Stomach (tissue), 8 donors: ENCODE measurements at regions not wholly inside any gene's neighbourhood (a gene's known extent, or its start where the extent isn't known, plus 50 kb on each side); places are given as distances from the start of the nearest gene placed in this dataset.
"Not testable (repeated sequence)": the region's sequence is repeated elsewhere in the genome, so short reads cannot be mapped to it uniquely, and the experiment has no call there.

ENCODE experiments used
- DNase-seq, 2 donors: peaks; one replicate each; pipeline versions ENCODE4 v3.0.0 to v3.0.0-alpha.2; 2013 to 2019
- H3K27ac ChIP-seq, 5 donors: fragments of 200-600 bp in 4 of 5; sonication (generic) in 4 of 5; one replicate each; pipeline ENCODE4 v1.5.1; 2013 to 2019; ENCODE audit warnings: mild to moderate bottlenecking in 1 of 5, moderate library complexity in 1 of 5
- H3K27me3 ChIP-seq, 3 donors: fragments of 200-600 bp; sonication (generic); one replicate each; pipeline ENCODE4 v1.5.1; 2017 to 2019; ENCODE audit warnings: mixed run types in 1 of 3
- H3K36me3 ChIP-seq, 4 donors: fragments of 200-600 bp; sonication (generic); 1 replicate in 3 of 4; 2 replicates in 1 of 4; pipeline ENCODE4 v1.5.1; 2016 to 2019
- H3K4me1 ChIP-seq, 4 donors: fragments of 200-600 bp; sonication (generic); one replicate each; pipeline ENCODE4 v1.5.1; 2016 to 2019
- H3K4me3 ChIP-seq, 4 donors: fragments of 200-600 bp; sonication (generic) in 3 of 4; one replicate each; pipeline ENCODE4 v1.5.1; 2016 to 2019; ENCODE audit warnings: mild to moderate bottlenecking in 1 of 4
- H3K9me3 ChIP-seq, 4 donors: fragments of 200-600 bp; sonication (generic); one replicate each; pipeline ENCODE4 v1.5.1; 2016 to 2019
- CTCF ChIP-seq, 7 experiments: fragments of 450-650 bp in 4 of 7; fragments of 200-600 bp in 3 of 7; sonication (generic) in 3 of 7; IDR thresholded peaks; one replicate each; pipeline ENCODE4 v1.5.1; 2016 to 2019; ENCODE audit warnings: antibody characterized with exemption in 7 of 7, control low read depth in 2 of 7, mild to moderate bottlenecking in 1 of 7
- EP300 ChIP-seq: sonication (generic); formaldehyde crosslinking; IDR thresholded peaks from one replicate; pipeline ENCODE4 v1.6.1; 2017; ENCODE audit warnings: antibody characterized with exemption
- POLR2A ChIP-seq, 4 donors: fragments of 450-650 bp; IDR thresholded peaks; one replicate each; pipeline ENCODE4 v1.6.1; 2016; ENCODE audit warnings: antibody characterized with exemption in 4 of 4, control low read depth in 2 of 4, mild to moderate bottlenecking in 1 of 4, moderate library complexity in 1 of 4
- POLR2AphosphoS5 ChIP-seq, 3 donors: sonication (generic); formaldehyde crosslinking; IDR thresholded peaks; one replicate each; pipeline ENCODE4 v1.6.1; 2016; ENCODE audit warnings: antibody characterized with exemption in 3 of 3
- WGBS, 5 donors: extraction: QIAGEN DNeasy Blood & Tissue Kit in 3 of 5; methylation state at CpG; one replicate each; pipeline versions ENCODE4 v1.1.5 to v1.1.7; 2013 to 2018; 5-methylcytosine and 5-hydroxymethylcytosine counted together
- intact Hi-C: fragments of 100-400 bp; cut with DNase I; formaldehyde crosslinking; loops from one replicate; pipeline ENCODE4 v1.15.1; 2023; ENCODE audit warnings: low total_unique reads
- donor health status: healthy with polysubstance abuse.
- donor health status: Bipolar disorder and iron deficiency.
- donor health status: healthy.

GRCh38 chrX:537151-537550 lies 93.4 kb upstream of the SHOX start:
- Histone ChIP-seq H3K27me3 (no peaks in the 10 kb centered on the region), H3K9me3 (peaks cover 3 to 50% (median 18%) of the 10 kb centered on the region in 4 donors), H3K4me3 (no peak overlapping the region), H3K27ac (no peak overlapping the region), H3K4me1 (no peaks in the 10 kb centered on the region), H3K36me3 (no peaks in the 10 kb centered on the region)
- intact Hi-C loops = no loop called here
- TF ChIP-seq EP300 (no peak), POLR2AphosphoS5 (IDR thresholded peaks at IDR 0.05) (no peak), CTCF (IDR thresholded peaks at IDR 0.05) (no peak), POLR2A (IDR thresholded peaks at IDR 0.05) (no peak)
- DNase-seq = no peak
- WGBS, 5 donors = 86 to 90% (median 87%) methylated on average over 17 to 18 of the region's 18 CpGs

GRCh38 chrX:538311-538710 lies 92.3 kb upstream of the SHOX start:
- intact Hi-C loops = no loop called here
- no peak overlapping the region for H3K4me3 ChIP-seq
- 78 to 83% (median 81%) methylated on average over 11 of the region's 11 CpGs for WGBS, 5 donors

GRCh38 chrX:541006-541405 lies 89.6 kb upstream of the SHOX start:
- 83 to 92% (median 87%) methylated on average over 10 of the region's 10 CpGs for WGBS, 5 donors
- H3K9me3 ChIP-seq = peaks cover 3 to 78% (median 31%) of the 10 kb centered on the region in 4 donors
- H3K27ac ChIP-seq, H3K36me3 ChIP-seq, DNase-seq, intact Hi-C loops, H3K4me1 ChIP-seq, H3K4me3 ChIP-seq, H3K27me3 ChIP-seq: not testable (repeated sequence)

More at GRCh38 chrX:538311-538710, 92.3 kb upstream of the SHOX start:
- Histone ChIP-seq H3K9me3 (peaks cover 3 to 61% (median 20%) of the 10 kb centered on the region in 4 donors), H3K4me1 (no peaks in the 10 kb centered on the region), H3K27me3 (no peaks in the 10 kb centered on the region), H3K36me3 (no peaks in the 10 kb centered on the region), H3K27ac (no peak overlapping the region)
- TF ChIP-seq EP300 = no peak
- no peak for TF ChIP-seq POLR2A (IDR thresholded peaks at IDR 0.05)
- no peak for TF ChIP-seq POLR2AphosphoS5 (IDR thresholded peaks at IDR 0.05)
- TF ChIP-seq CTCF (IDR thresholded peaks at IDR 0.05) = no peak
- DNase-seq = no peak

GRCh38 chrX:542179-542578 lies 88.4 kb upstream of the SHOX start:
- Histone ChIP-seq H3K4me3 (no peak overlapping the region), H3K9me3 (peaks cover 3 to 73% (median 28%) of the 10 kb centered on the region in 4 donors), H3K36me3 (no peaks in the 10 kb centered on the region), H3K27ac (no peak overlapping the region), H3K4me1 (no peaks in the 10 kb centered on the region), H3K27me3 (no peaks in the 10 kb centered on the region)
- 81 to 84% (median 84%) methylated on average over 9 of the region's 9 CpGs for WGBS, 5 donors
- DNase-seq = no peak
- TF ChIP-seq EP300 (no peak), POLR2A (IDR thresholded peaks at IDR 0.05) (no peak), CTCF (IDR thresholded peaks at IDR 0.05) (no peak), POLR2AphosphoS5 (IDR thresholded peaks at IDR 0.05) (no peak)
- intact Hi-C loops = no loop called here

GRCh38 chrX:545452-545885 lies 85.1 kb upstream of the SHOX start:
- 37 to 55% (median 50%) methylated on average over 11 to 19 of the region's 19 CpGs for WGBS, 5 donors

More at GRCh38 chrX:545452-545885, 85.1 kb upstream of the SHOX start:
- H3K4me3 ChIP-seq = no peak overlapping the region
- H3K4me1 ChIP-seq = no peaks in the 10 kb centered on the region
- no peaks in the 10 kb centered on the region for H3K36me3 ChIP-seq
- intact Hi-C loops = no loop called here
- no peaks in the 10 kb centered on the region for H3K27me3 ChIP-seq
- H3K9me3 ChIP-seq = peaks cover 0 to 66% (median 15%) of the 10 kb centered on the region in 4 donors
- no peak for DNase-seq
- TF ChIP-seq EP300 (no peak), POLR2AphosphoS5 (IDR thresholded peaks at IDR 0.05) (no peak), POLR2A (IDR thresholded peaks at IDR 0.05) (no peak), CTCF (IDR thresholded peaks at IDR 0.05) (no peak)
- no peak overlapping the region for H3K27ac ChIP-seq
